ENCODE measurements at regions not wholly inside any gene's neighbourhood (a gene's known extent, or its start where the extent isn't known, plus 50 kb on each side); places are given as distances from the start of the nearest gene placed in this dataset.

GRCh38 chr12:114740448-114740847, 56.5 kb upstream of the TBX3 start (continued):
- TF ChIP-seq TEAD4 (IDR thresholded peaks at IDR 0.05; ENCODE audit: borderline replicate concordance, insufficient read depth) (no peak), RCOR1 (IDR thresholded peaks at IDR 0.05; ENCODE audit: low read length) (no peak), MEF2A (IDR thresholded peaks at IDR 0.05; ENCODE audit: borderline replicate concordance, low read depth) (no peak), ELF1 (IDR thresholded peaks at IDR 0.05) (no peak)

GRCh38 chr12:114738460-114739184, 54.6 kb upstream of the TBX3 start:
- CTCF ChIA-PET: no interaction called here
- H3K79me2 ChIP-seq (ENCODE audit: insufficient read depth): no peaks in the 10 kb centered on the region

GRCh38 chr12:114735680-114736374, 51.9 kb upstream of the TBX3 start:
- Histone ChIP-seq H3K27ac (ENCODE audit: low read depth in 2 of 2, low read length in 1 of 2) (no peak overlapping the region), H3K27me3 (ENCODE audit: insufficient read depth) (no peaks in the 10 kb centered on the region), H3K36me3 (replicated peaks in 1 of 2; ENCODE audit: control insufficient read depth in 1 of 2, insufficient read depth in 2 of 2, low read length in 1 of 2) (no peaks in the 10 kb centered on the region), H3K4me2 (no peak overlapping the region), H3K4me1 (ENCODE audit: control insufficient read depth in 1 of 2, insufficient read depth in 2 of 2, low read depth in 1 of 2, low read length in 1 of 2) (peaks cover 0 to 7% of the 10 kb centered on the region in 2 experiments; a peak in 1 of 4 replicates), H4K20me1 (ENCODE audit: insufficient read depth) (no peaks in the 10 kb centered on the region), H3K9me3 (no peaks in the 10 kb centered on the region), H2AFZ (ENCODE audit: low read depth) (no peak overlapping the region), H3K9me2 (no peaks in the 10 kb centered on the region), H3K79me2 (ENCODE audit: insufficient read depth) (no peaks in the 10 kb centered on the region), H3K9ac (no peak overlapping the region), H3F3A (replicated peaks; ENCODE audit: insufficient read depth) (no peaks in the 10 kb centered on the region), H3K4me3 (ENCODE audit: low read depth in 2 of 2, low read length in 1 of 2) (no peak overlapping the region)
- POLR2A ChIA-PET: no interaction called here
- CTCF ChIA-PET: no interaction called here
- 92% methylated on average over 43 of the region's 43 CpGs for WGBS (ENCODE audit: low lambda C conversion rate)
- TF ChIP-seq NRF1 (IDR thresholded peaks at IDR 0.05; ENCODE audit: low read depth, low read length): no peak
- no peak for DNase-seq

More at GRCh38 chr12:114738460-114739184, 54.6 kb upstream of the TBX3 start:
- Histone ChIP-seq H3K9me3 (no peaks in the 10 kb centered on the region), H3K9me2 (no peaks in the 10 kb centered on the region), H3K9ac (no peak overlapping the region), H3K36me3 (replicated peaks in 1 of 2; ENCODE audit: control insufficient read depth in 1 of 2, insufficient read depth in 2 of 2, low read length in 1 of 2) (no peaks in the 10 kb centered on the region), H3K4me3 (ENCODE audit: low read depth in 2 of 2, low read length in 1 of 2) (no peak overlapping the region), H3F3A (replicated peaks; ENCODE audit: insufficient read depth) (no peaks in the 10 kb centered on the region), H3K27ac (ENCODE audit: low read depth in 2 of 2, low read length in 1 of 2) (no peak overlapping the region), H4K20me1 (ENCODE audit: insufficient read depth) (no peaks in the 10 kb centered on the region), H3K4me2 (no peak overlapping the region), H3K4me1 (ENCODE audit: control insufficient read depth in 1 of 2, insufficient read depth in 2 of 2, low read depth in 1 of 2, low read length in 1 of 2) (no peaks in the 10 kb centered on the region; a peak in 1 of 4 replicates), H2AFZ (ENCODE audit: low read depth) (no peak overlapping the region), H3K27me3 (ENCODE audit: insufficient read depth) (no peaks in the 10 kb centered on the region)
- POLR2A ChIA-PET: no interaction called here
- DNase-seq: no peak
- 69% methylated on average over 9 of the region's 9 CpGs for WGBS (ENCODE audit: low lambda C conversion rate)
- TF ChIP-seq JUND (IDR thresholded peaks at IDR 0.05) (no peak), EZH2phosphoT487 (IDR thresholded peaks at IDR 0.05; ENCODE audit: borderline replicate concordance, low read depth) (no peak), TCF12 (IDR thresholded peaks at IDR 0.05) (no peak), NFIC (IDR thresholded peaks at IDR 0.05; ENCODE audit: borderline replicate concordance) (no peak)

GRCh38 chr12:114735011-114735410, 51.0 kb upstream of the TBX3 start:
- H3K79me2 ChIP-seq (ENCODE audit: insufficient read depth): no peaks in the 10 kb centered on the region
- no peak overlapping the region for H3K27ac ChIP-seq (ENCODE audit: low read depth in 2 of 2, low read length in 1 of 2)
- H2AFZ ChIP-seq (ENCODE audit: low read depth): no peak overlapping the region
- no peak overlapping the region for H3K4me3 ChIP-seq (ENCODE audit: low read depth in 2 of 2, low read length in 1 of 2)
- peaks cover 0 to 7% of the 10 kb centered on the region in 2 experiments; a peak in 1 of 4 replicates for H3K4me1 ChIP-seq (ENCODE audit: control insufficient read depth in 1 of 2, insufficient read depth in 2 of 2, low read depth in 1 of 2, low read length in 1 of 2)
- H3K36me3 ChIP-seq (replicated peaks in 1 of 2; ENCODE audit: control insufficient read depth in 1 of 2, insufficient read depth in 2 of 2, low read length in 1 of 2): no peaks in the 10 kb centered on the region
- no peaks in the 10 kb centered on the region for H3K27me3 ChIP-seq (ENCODE audit: insufficient read depth)
- no peak overlapping the region for H3K4me2 ChIP-seq
- no peaks in the 10 kb centered on the region for H4K20me1 ChIP-seq (ENCODE audit: insufficient read depth)
- H3K9me3 ChIP-seq: no peaks in the 10 kb centered on the region
- no peak overlapping the region for H3K9ac ChIP-seq
- POLR2A ChIA-PET: no interaction called here
- no peaks in the 10 kb centered on the region for H3K9me2 ChIP-seq
- TF ChIP-seq POLR2AphosphoS5 (IDR thresholded peaks at IDR 0.05; ENCODE audit: low read depth, low read length) (no peak), NFIC (IDR thresholded peaks at IDR 0.05; ENCODE audit: borderline replicate concordance) (no peak), PBX3 (IDR thresholded peaks at IDR 0.05) (no peak)
- CTCF ChIA-PET: no interaction called here
- 89% methylated on average over 12 of the region's 12 CpGs for WGBS (ENCODE audit: low lambda C conversion rate)
- no peaks in the 10 kb centered on the region for H3F3A ChIP-seq (replicated peaks; ENCODE audit: insufficient read depth)
- no peak for DNase-seq

Measured in SK-N-SH (cell line).